GM10266 (cell line): ENCODE measurements at regions not wholly inside any gene's neighbourhood (a gene's known extent, or its start where the extent isn't known, plus 50 kb on each side); places are given as distances from the start of the nearest gene placed in this dataset.

Experiments used
- DNase-seq: peaks from one replicate; pipeline ENCODE4 v3.0.0; 2012; ENCODE audit errors: extremely low spot score
- CTCF ChIP-seq: IDR thresholded peaks from 2 replicates; pipeline ENCODE4 v1.5.1; 2012; ENCODE audit warnings: mild to moderate bottlenecking, low read depth; ENCODE audit not compliant: control insufficient read depth, insufficient read depth; ENCODE audit errors: missing control alignments

- no peak for TF ChIP-seq CTCF
Measured at GRCh38 chr2:45258311-45258710, 249.1 kb upstream of the SIX2 start.

GRCh38 chr2:45257820-45258219 lies 248.6 kb upstream of the SIX2 start:
- no peak for TF ChIP-seq CTCF
- no peak for DNase-seq

More at GRCh38 chr2:45258311-45258710, 249.1 kb upstream of the SIX2 start:
- DNase-seq, result no peak

- no peak for TF ChIP-seq CTCF
- no peak for DNase-seq
Measured at GRCh38 chr2:45256867-45257641, 247.8 kb upstream of the SIX2 start.

GRCh38 chr2:45256173-45256866 lies 247.1 kb upstream of the SIX2 start:
- DNase-seq, result no peak
- no peak for TF ChIP-seq CTCF

- no peak for TF ChIP-seq CTCF
- no peak for DNase-seq
Measured at GRCh38 chr2:45255563-45255962, 246.3 kb upstream of the SIX2 start.

- DNase-seq, result no peak
- TF ChIP-seq CTCF, result no peak
Measured at GRCh38 chr2:45254025-45254424, 244.8 kb upstream of the SIX2 start.

GRCh38 chr2:45253151-45253550 lies 243.9 kb upstream of the SIX2 start:
- no peak for DNase-seq
- TF ChIP-seq CTCF, result no peak
